ENCODE measurements at regions not wholly inside any gene's neighbourhood (a gene's known extent, or its start where the extent isn't known, plus 50 kb on each side); places are given as distances from the start of the nearest gene placed in this dataset.
"Not testable (repeated sequence)": the region's sequence is repeated elsewhere in the genome, so short reads cannot be mapped to it uniquely, and the experiment has no call there.

DNA sequence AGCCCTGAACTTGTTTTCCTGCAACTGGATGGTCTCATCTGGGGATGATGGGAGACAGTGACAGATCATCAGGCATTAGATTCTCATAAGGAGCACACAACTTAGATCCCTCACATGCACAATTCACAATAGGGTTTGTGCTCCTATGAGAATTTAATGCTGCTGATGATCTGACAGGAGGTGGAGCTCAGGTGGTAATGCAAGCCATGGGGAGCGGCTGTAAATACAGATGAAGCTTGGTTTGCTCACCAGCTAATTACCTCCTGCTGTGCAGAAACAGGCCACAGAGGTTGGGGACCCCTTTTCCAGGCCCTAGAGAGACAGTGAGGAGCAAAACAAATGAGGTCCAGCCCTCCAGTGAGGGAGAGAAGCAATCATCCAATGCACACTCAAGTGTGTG is 168.6 kb downstream of the RGS9 start:
- WGBS: 97% methylated on average over 1 of the region's 1 CpG
- Histone ChIP-seq H3K36me3 (ENCODE audit: control insufficient read depth in 2 of 2, insufficient read depth in 2 of 2, low read length in 1 of 2) (no peaks in the 10 kb centered on the region), H3K27ac (ENCODE audit: low read depth in 1 of 2, low read length in 1 of 2) (no peak overlapping the region), H3K4me3 (ENCODE audit: low read length in 2 of 2) (no peak overlapping the region), H3K4me1 (ENCODE audit: control insufficient read depth in 2 of 2, insufficient read depth in 2 of 2, low read length in 2 of 2) (no peaks in the 10 kb centered on the region), H3K9me3 (ENCODE audit: control insufficient read depth in 2 of 2, insufficient read depth in 1 of 2, low read length in 1 of 2) (no peaks in the 10 kb centered on the region), H3K27me3 (ENCODE audit: control insufficient read depth in 2 of 2, insufficient read depth in 1 of 2, low read length in 1 of 2) (peaks cover 0 to 9% of the 10 kb centered on the region in 2 donors)
- no peak for DNase-seq (ENCODE audit: low read depth in 6 of 9, low spot score in 9 of 9)

DNA sequence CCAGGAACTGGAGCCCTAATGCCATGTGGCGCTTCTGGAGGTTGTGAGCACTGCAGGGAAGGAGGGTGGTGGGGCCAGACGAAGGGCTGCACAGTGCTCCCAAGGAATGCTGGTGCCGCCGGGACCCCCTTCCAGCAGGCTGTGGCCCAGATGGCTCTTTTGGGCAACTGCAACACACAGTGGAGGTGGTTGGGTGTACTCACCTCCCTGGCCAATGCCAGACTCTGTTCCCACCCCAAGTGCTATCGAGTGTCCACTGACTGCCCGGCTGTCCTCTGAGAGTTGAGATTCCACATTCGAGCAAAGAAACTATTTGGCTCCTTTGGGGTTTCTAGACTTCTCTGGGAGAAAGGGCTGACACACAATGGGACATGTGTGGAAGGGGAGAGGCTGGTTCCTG is 167.9 kb downstream of the RGS9 start:
- Histone ChIP-seq H3K9me3 (ENCODE audit: control insufficient read depth in 2 of 2, insufficient read depth in 1 of 2, low read length in 1 of 2) (no peaks in the 10 kb centered on the region), H3K4me3 (ENCODE audit: low read length in 2 of 2) (no peak overlapping the region), H3K27me3 (ENCODE audit: control insufficient read depth in 2 of 2, insufficient read depth in 1 of 2, low read length in 1 of 2) (peaks cover 0 to 9% of the 10 kb centered on the region in 2 donors), H3K27ac (ENCODE audit: low read depth in 1 of 2, low read length in 1 of 2) (no peak overlapping the region), H3K4me1 (ENCODE audit: control insufficient read depth in 2 of 2, insufficient read depth in 2 of 2, low read length in 2 of 2) (no peaks in the 10 kb centered on the region), H3K36me3 (ENCODE audit: control insufficient read depth in 2 of 2, insufficient read depth in 2 of 2, low read length in 1 of 2) (no peaks in the 10 kb centered on the region)
- DNase-seq (ENCODE audit: low read depth in 6 of 9, low spot score in 9 of 9): no peak
- 96% methylated on average over 7 of the region's 7 CpGs for WGBS

DNA sequence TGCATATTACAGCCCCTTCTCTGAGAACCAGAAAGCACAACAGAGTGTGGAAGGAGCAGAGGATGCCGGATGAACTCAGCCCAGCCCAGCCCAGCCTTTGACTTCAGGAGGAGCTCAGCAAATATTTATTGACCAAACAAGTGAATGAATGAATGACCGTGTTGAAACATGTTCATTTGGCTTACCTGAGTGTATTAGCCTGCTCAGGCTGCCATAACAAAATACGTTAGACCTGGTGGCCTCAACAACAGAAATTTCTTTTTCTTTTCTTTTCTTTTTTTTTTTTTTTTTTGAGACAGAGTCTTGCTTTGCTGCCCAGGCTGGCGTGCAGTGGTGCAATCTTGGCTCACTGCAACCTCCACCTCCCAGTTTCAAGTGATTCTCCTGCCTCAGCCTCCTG is 164.7 kb downstream of the RGS9 start:
- not testable (repeated sequence) for H3K9me3 ChIP-seq (ENCODE audit: control insufficient read depth in 2 of 2, insufficient read depth in 1 of 2, low read length in 1 of 2); H3K4me3 ChIP-seq (ENCODE audit: low read length in 2 of 2); H3K27me3 ChIP-seq (ENCODE audit: control insufficient read depth in 2 of 2, insufficient read depth in 1 of 2, low read length in 1 of 2); DNase-seq (ENCODE audit: low read depth in 6 of 9, low spot score in 9 of 9); H3K27ac ChIP-seq (ENCODE audit: low read depth in 1 of 2, low read length in 1 of 2); H3K4me1 ChIP-seq (ENCODE audit: control insufficient read depth in 2 of 2, insufficient read depth in 2 of 2, low read length in 2 of 2); H3K36me3 ChIP-seq (ENCODE audit: control insufficient read depth in 2 of 2, insufficient read depth in 2 of 2, low read length in 1 of 2)
- WGBS: 91% methylated on average over 4 of the region's 4 CpGs

DNA sequence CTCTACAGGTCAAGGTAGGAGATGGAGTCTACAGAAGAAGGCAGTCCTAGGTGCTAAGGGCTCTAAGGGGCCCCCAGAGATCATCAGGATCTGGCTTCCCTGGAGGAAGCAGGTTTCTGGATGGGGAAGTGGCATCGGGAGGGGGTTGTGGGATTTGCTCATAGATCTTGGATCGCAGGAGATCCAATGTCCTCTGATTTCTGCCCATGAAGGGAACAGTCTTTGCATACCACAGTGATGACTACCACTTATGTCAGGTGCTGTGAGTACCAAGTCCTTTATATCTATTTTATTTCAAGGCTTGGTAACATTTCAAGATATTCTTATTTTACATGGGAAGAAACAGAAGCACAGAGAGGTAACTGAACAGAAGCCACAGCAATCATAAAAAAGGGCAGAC is 164.0 kb downstream of the RGS9 start:
- DNase-seq (ENCODE audit: low read depth in 6 of 9, low spot score in 9 of 9): no peak
- H3K9me3 ChIP-seq (ENCODE audit: control insufficient read depth in 2 of 2, insufficient read depth in 1 of 2, low read length in 1 of 2): no peaks in the 10 kb centered on the region
- H3K4me3 ChIP-seq (ENCODE audit: low read length in 2 of 2): no peak overlapping the region
- WGBS: 88% methylated on average over 2 of the region's 2 CpGs
- H3K36me3 ChIP-seq (ENCODE audit: control insufficient read depth in 2 of 2, insufficient read depth in 2 of 2, low read length in 1 of 2): no peaks in the 10 kb centered on the region
- no peak overlapping the region for H3K27ac ChIP-seq (ENCODE audit: low read depth in 1 of 2, low read length in 1 of 2)
- H3K27me3 ChIP-seq (ENCODE audit: control insufficient read depth in 2 of 2, insufficient read depth in 1 of 2, low read length in 1 of 2): peaks cover 0 to 4% of the 10 kb centered on the region in 2 donors
- H3K4me1 ChIP-seq (ENCODE audit: control insufficient read depth in 2 of 2, insufficient read depth in 2 of 2, low read length in 2 of 2): no peaks in the 10 kb centered on the region

DNA sequence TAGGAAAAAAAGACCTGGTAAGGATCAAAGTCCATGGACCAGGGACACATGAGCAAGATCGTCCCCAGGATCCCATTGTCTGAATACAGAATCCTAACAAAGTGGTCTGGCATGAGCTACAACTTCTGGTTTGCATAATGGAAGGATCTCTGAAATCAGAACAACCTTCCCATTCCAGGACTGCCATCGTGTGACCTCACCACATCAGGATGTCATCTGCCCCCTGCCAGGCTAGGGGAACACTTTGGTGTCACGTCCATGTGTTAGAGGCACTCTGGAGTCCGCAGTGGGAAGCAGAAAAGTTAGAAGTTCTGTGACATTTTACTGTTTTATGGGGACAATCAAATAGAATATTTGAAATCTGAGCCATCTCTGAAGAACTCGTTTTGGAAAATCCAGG is 160.7 kb downstream of the RGS9 start:
- Histone ChIP-seq H3K27me3 (ENCODE audit: control insufficient read depth in 2 of 2, insufficient read depth in 1 of 2, low read length in 1 of 2) (peaks cover 0 to 4% of the 10 kb centered on the region in 2 donors), H3K27ac (ENCODE audit: low read depth in 1 of 2, low read length in 1 of 2) (no peak overlapping the region), H3K4me3 (ENCODE audit: low read length in 2 of 2) (no peak overlapping the region), H3K9me3 (ENCODE audit: control insufficient read depth in 2 of 2, insufficient read depth in 1 of 2, low read length in 1 of 2) (no peaks in the 10 kb centered on the region), H3K36me3 (ENCODE audit: control insufficient read depth in 2 of 2, insufficient read depth in 2 of 2, low read length in 1 of 2) (no peaks in the 10 kb centered on the region), H3K4me1 (ENCODE audit: control insufficient read depth in 2 of 2, insufficient read depth in 2 of 2, low read length in 2 of 2) (peaks cover 0 to 2% of the 10 kb centered on the region in 2 donors)
- no peak for DNase-seq (ENCODE audit: low read depth in 6 of 9, low spot score in 9 of 9)
- WGBS: 46% methylated on average over 5 of the region's 5 CpGs

DNA sequence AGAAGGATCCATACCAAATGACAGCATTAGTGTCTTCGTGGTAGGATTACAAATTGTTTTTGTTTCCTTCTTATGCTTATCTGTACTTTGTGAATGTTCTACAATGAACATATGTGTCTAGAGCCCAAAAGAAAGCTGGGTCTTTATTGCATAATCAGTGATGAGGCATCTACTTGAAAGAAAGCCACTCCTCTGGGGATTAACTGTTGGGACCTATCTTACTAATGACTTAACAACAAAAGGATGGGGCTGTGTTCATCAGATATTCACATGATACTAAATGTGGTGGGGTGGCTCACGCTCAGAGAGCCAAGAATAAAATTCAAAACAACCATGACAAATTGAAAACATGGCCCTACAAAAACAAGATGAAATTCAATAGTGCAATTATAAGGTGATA is 160.2 kb downstream of the RGS9 start:
- Histone ChIP-seq H3K4me1 (ENCODE audit: control insufficient read depth in 2 of 2, insufficient read depth in 2 of 2, low read length in 2 of 2) (peaks cover 0 to 2% of the 10 kb centered on the region in 2 donors), H3K36me3 (ENCODE audit: control insufficient read depth in 2 of 2, insufficient read depth in 2 of 2, low read length in 1 of 2) (no peaks in the 10 kb centered on the region), H3K27me3 (ENCODE audit: control insufficient read depth in 2 of 2, insufficient read depth in 1 of 2, low read length in 1 of 2) (peaks cover 0 to 2% of the 10 kb centered on the region in 2 donors), H3K4me3 (ENCODE audit: low read length in 2 of 2) (no peak overlapping the region), H3K27ac (ENCODE audit: low read depth in 1 of 2, low read length in 1 of 2) (no peak overlapping the region), H3K9me3 (ENCODE audit: control insufficient read depth in 2 of 2, insufficient read depth in 1 of 2, low read length in 1 of 2) (no peaks in the 10 kb centered on the region)
- DNase-seq (ENCODE audit: low read depth in 6 of 9, low spot score in 9 of 9): no peak
- WGBS: 90% methylated on average over 2 of the region's 2 CpGs

DNA sequence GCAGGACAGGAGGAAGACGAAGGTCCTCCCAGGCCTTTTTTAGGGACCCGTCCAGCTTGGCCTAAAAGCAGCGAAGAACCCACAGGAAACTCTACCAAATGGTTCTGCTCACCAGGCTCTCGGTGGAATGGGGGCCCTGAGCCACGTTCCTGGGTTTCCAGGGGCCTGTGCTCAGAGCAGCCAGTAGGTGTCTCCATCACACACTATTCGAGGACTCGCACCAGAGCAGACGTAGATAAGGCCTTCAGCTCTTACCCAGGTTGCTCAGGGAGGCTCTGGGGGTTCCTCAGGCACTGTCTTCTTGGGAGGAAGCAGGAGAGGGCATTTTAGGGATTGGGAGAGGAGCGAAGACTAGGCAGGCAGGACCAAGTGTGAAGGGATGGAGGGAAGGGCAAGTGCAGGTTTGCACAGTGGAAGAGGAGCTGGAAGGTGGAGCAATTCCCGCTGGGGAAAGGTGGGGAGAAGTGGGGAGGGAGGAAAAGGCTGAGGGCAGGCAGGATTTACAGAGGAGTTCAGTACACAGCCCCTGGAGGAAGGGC is 157.1 kb downstream of the RGS9 start:
- Histone ChIP-seq H3K36me3 (ENCODE audit: control insufficient read depth in 2 of 2, insufficient read depth in 2 of 2, low read length in 1 of 2) (no peaks in the 10 kb centered on the region), H3K9me3 (ENCODE audit: control insufficient read depth in 2 of 2, insufficient read depth in 1 of 2, low read length in 1 of 2) (no peaks in the 10 kb centered on the region), H3K27ac (ENCODE audit: low read depth in 1 of 2, low read length in 1 of 2) (no peak overlapping the region), H3K4me3 (ENCODE audit: low read length in 2 of 2) (no peak overlapping the region), H3K27me3 (ENCODE audit: control insufficient read depth in 2 of 2, insufficient read depth in 1 of 2, low read length in 1 of 2) (no peaks in the 10 kb centered on the region), H3K4me1 (ENCODE audit: control insufficient read depth in 2 of 2, insufficient read depth in 2 of 2, low read length in 2 of 2) (peaks cover 0 to 16% of the 10 kb centered on the region in 2 donors)
- peak; percentile 29 to 79 (median 47) for DNase-seq (ENCODE audit: low read depth in 6 of 9, low spot score in 9 of 9)
- WGBS: 14% methylated on average over 10 of the region's 10 CpGs

DNA sequence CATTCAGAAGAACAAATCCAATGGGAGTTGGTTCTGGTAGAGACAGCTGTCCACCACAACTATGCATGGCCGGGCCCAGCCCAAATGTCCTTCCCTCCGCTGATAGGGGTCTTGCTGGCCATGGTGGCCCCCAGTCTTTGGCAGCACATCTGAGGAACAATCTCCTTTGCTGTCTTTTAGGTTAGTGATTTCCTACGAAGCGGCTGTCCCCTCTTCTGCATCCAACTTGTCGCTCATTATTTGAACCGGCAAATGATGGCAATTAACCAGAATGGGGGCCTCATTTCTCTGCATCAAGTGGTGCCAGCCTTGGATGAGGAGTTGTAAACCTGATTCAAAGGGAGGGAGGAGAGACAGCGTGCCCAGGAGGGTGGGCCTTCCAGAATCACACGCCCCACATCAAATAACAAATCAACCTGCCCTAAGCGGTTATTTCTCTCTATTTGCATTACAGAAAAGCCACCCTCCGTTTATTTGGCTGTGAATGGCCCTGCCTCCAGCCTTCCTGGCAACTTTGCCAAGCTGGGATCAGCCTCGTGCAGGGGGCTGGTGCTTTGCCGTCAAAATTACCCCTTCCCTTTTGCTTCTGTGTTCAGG is 156.5 kb downstream of the RGS9 start:
- no peaks in the 10 kb centered on the region for H3K9me3 ChIP-seq (ENCODE audit: control insufficient read depth in 2 of 2, insufficient read depth in 1 of 2, low read length in 1 of 2)
- no peaks in the 10 kb centered on the region for H3K36me3 ChIP-seq (ENCODE audit: control insufficient read depth in 2 of 2, insufficient read depth in 2 of 2, low read length in 1 of 2)
- H3K4me3 ChIP-seq (ENCODE audit: low read length in 2 of 2): no peak overlapping the region
- H3K27me3 ChIP-seq (ENCODE audit: control insufficient read depth in 2 of 2, insufficient read depth in 1 of 2, low read length in 1 of 2): no peaks in the 10 kb centered on the region
- no peak for DNase-seq (ENCODE audit: low read depth in 6 of 9, low spot score in 9 of 9)
- H3K27ac ChIP-seq (ENCODE audit: low read depth in 1 of 2, low read length in 1 of 2): no peak overlapping the region
- 80% methylated on average over 12 of the region's 12 CpGs for WGBS
- peaks cover 0 to 16% of the 10 kb centered on the region in 2 donors for H3K4me1 ChIP-seq (ENCODE audit: control insufficient read depth in 2 of 2, insufficient read depth in 2 of 2, low read length in 2 of 2)

DNA sequence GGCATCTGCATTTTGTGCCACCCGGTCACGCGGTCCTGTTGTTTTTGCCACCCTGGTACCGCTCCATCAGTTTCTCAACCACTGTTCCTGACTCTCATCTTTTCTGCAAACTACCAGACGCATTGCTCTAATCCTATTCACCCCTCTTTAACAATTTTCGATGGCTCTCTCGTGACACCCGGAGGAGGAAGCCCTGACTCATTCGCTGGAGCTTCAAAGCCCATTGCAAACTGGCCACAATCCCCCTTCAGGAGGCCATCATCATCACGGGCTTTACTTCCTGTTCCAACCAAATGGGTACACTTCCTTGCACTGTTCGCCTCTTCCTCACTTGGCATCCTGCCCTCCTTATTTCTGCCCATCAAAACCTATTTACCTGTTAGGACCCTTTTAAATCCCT is 155.3 kb downstream of the RGS9 start:
- DNase-seq (ENCODE audit: low read depth in 6 of 9, low spot score in 9 of 9): no peak
- H3K4me3 ChIP-seq (ENCODE audit: low read length in 2 of 2): no peak overlapping the region
- WGBS: 69% methylated on average over 11 of the region's 11 CpGs
- H3K27me3 ChIP-seq (ENCODE audit: control insufficient read depth in 2 of 2, insufficient read depth in 1 of 2, low read length in 1 of 2): no peaks in the 10 kb centered on the region
- H3K4me1 ChIP-seq (ENCODE audit: control insufficient read depth in 2 of 2, insufficient read depth in 2 of 2, low read length in 2 of 2): peaks cover 0 to 16% of the 10 kb centered on the region in 2 donors
- no peaks in the 10 kb centered on the region for H3K36me3 ChIP-seq (ENCODE audit: control insufficient read depth in 2 of 2, insufficient read depth in 2 of 2, low read length in 1 of 2)
- no peaks in the 10 kb centered on the region for H3K9me3 ChIP-seq (ENCODE audit: control insufficient read depth in 2 of 2, insufficient read depth in 1 of 2, low read length in 1 of 2)
- no peak overlapping the region for H3K27ac ChIP-seq (ENCODE audit: low read depth in 1 of 2, low read length in 1 of 2)
